Stomach smooth muscle (tissue), 2 donors: ENCODE measurements at regions not wholly inside any gene's neighbourhood (a gene's known extent, or its start where the extent isn't known, plus 50 kb on each side); places are given as distances from the start of the nearest gene placed in this dataset.
A peak's percentile ranks its signal among the peaks of the same experiment; 100 is the strongest.

Experiments used
- H3K27ac ChIP-seq: one replicate; pipeline ENCODE4 v1.7.0; 2013; ENCODE audit warnings: mild to moderate bottlenecking, low read length, inconsistent platforms
- H3K27me3 ChIP-seq, 2 donors: one replicate each; pipeline ENCODE4 v1.7.0; 2013; ENCODE audit warnings: low read length in 2 of 2; ENCODE audit not compliant: insufficient read depth in 2 of 2, control insufficient read depth in 1 of 2
- H3K36me3 ChIP-seq, 2 donors: one replicate each; pipeline ENCODE4 v1.7.0; 2013; ENCODE audit warnings: low read length in 2 of 2; ENCODE audit not compliant: control insufficient read depth in 2 of 2, insufficient read depth in 2 of 2
- H3K4me1 ChIP-seq: one replicate; pipeline ENCODE4 v1.7.0; 2013; ENCODE audit warnings: low read length; ENCODE audit not compliant: control insufficient read depth, insufficient read depth
- H3K4me3 ChIP-seq, 2 donors: one replicate each; pipeline ENCODE4 v1.7.0; 2013; ENCODE audit warnings: low read length in 2 of 2
- H3K9ac ChIP-seq, 2 donors: one replicate each; pipeline ENCODE4 v1.7.0; 2013; ENCODE audit warnings: low read length in 2 of 2, mild to moderate bottlenecking in 1 of 2
- H3K9me3 ChIP-seq, 2 donors: one replicate each; pipeline ENCODE4 v1.7.0; 2013; ENCODE audit warnings: low read length in 2 of 2; ENCODE audit not compliant: control insufficient read depth in 2 of 2
- donor health status: healthy.
- donor health status: Pancreatic carcinoma.

GRCh38 chr9:13689925-13690324, 410.4 kb upstream of the MPDZ start:
- Histone ChIP-seq H3K27me3 (no peaks in the 10 kb centered on the region), H3K27ac (no peak overlapping the region), H3K9ac (no peak overlapping the region), H3K4me1 (peaks cover under 1% of the 10 kb centered on the region), H3K4me3 (no peak overlapping the region), H3K36me3 (no peaks in the 10 kb centered on the region), H3K9me3 (peaks cover 0 to under 1% of the 10 kb centered on the region in 2 donors)

GRCh38 chr9:13688990-13689600, 409.6 kb upstream of the MPDZ start:
- no peaks in the 10 kb centered on the region for H3K9me3 ChIP-seq
- H3K27ac ChIP-seq = no peak overlapping the region
- H3K4me1 ChIP-seq = peaks cover 3% of the 10 kb centered on the region
- H3K4me3 ChIP-seq = peak overlapping the region in 1 of 2 donors; percentile 14
- no peaks in the 10 kb centered on the region for H3K27me3 ChIP-seq
- no peaks in the 10 kb centered on the region for H3K36me3 ChIP-seq
- H3K9ac ChIP-seq = no peak overlapping the region

- no peaks in the 10 kb centered on the region for H3K36me3 ChIP-seq
- H3K9me3 ChIP-seq = no peaks in the 10 kb centered on the region
- no peak overlapping the region for H3K9ac ChIP-seq
- H3K27me3 ChIP-seq = no peaks in the 10 kb centered on the region
- no peak overlapping the region for H3K27ac ChIP-seq
- H3K4me3 ChIP-seq = peak overlapping the region in 1 of 2 donors; percentile 14
- H3K4me1 ChIP-seq = peaks cover 3% of the 10 kb centered on the region
These were observed 408.9 kb upstream of the MPDZ start for GRCh38 chr9:13688223-13688989.

- Histone ChIP-seq H3K27ac (no peak overlapping the region), H3K27me3 (no peaks in the 10 kb centered on the region), H3K9me3 (no peaks in the 10 kb centered on the region), H3K4me1 (peaks cover 3% of the 10 kb centered on the region), H3K4me3 (peak overlapping the region in 1 of 2 donors; percentile 19), H3K9ac (no peak overlapping the region), H3K36me3 (no peaks in the 10 kb centered on the region)
These were observed 405.2 kb upstream of the MPDZ start for GRCh38 chr9:13684656-13685055.

- Histone ChIP-seq H3K27ac (no peak overlapping the region), H3K9ac (no peak overlapping the region), H3K27me3 (no peaks in the 10 kb centered on the region), H3K4me1 (no peaks in the 10 kb centered on the region), H3K9me3 (no peaks in the 10 kb centered on the region), H3K36me3 (no peaks in the 10 kb centered on the region), H3K4me3 (no peak overlapping the region)
These were observed 398.3 kb upstream of the MPDZ start for GRCh38 chr9:13677801-13678200.

GRCh38 chr9:13675638-13676000, 396.1 kb upstream of the MPDZ start:
- Histone ChIP-seq H3K4me1 (no peaks in the 10 kb centered on the region), H3K4me3 (no peak overlapping the region), H3K27ac (no peak overlapping the region), H3K9ac (no peak overlapping the region), H3K9me3 (no peaks in the 10 kb centered on the region), H3K36me3 (no peaks in the 10 kb centered on the region), H3K27me3 (no peaks in the 10 kb centered on the region)

GRCh38 chr9:13674926-13675637, 395.6 kb upstream of the MPDZ start:
- no peak overlapping the region for H3K27ac ChIP-seq
- H3K36me3 ChIP-seq = no peaks in the 10 kb centered on the region
- H3K4me3 ChIP-seq = no peak overlapping the region
- no peak overlapping the region for H3K9ac ChIP-seq
- H3K4me1 ChIP-seq = no peaks in the 10 kb centered on the region
- no peaks in the 10 kb centered on the region for H3K9me3 ChIP-seq
- no peaks in the 10 kb centered on the region for H3K27me3 ChIP-seq

GRCh38 chr9:13673348-13673747, 393.9 kb upstream of the MPDZ start:
- H3K4me1 ChIP-seq = no peaks in the 10 kb centered on the region
- H3K9ac ChIP-seq = no peak overlapping the region
- no peaks in the 10 kb centered on the region for H3K9me3 ChIP-seq
- no peaks in the 10 kb centered on the region for H3K36me3 ChIP-seq
- no peak overlapping the region for H3K4me3 ChIP-seq
- H3K27me3 ChIP-seq = no peaks in the 10 kb centered on the region
- no peak overlapping the region for H3K27ac ChIP-seq

- no peaks in the 10 kb centered on the region for H3K4me1 ChIP-seq
- H3K4me3 ChIP-seq = no peak overlapping the region
- no peak overlapping the region for H3K27ac ChIP-seq
These were observed 386.1 kb upstream of the MPDZ start for GRCh38 chr9:13665418-13666066.

GRCh38 chr9:13661014-13661413, 381.5 kb upstream of the MPDZ start:
- H3K27ac ChIP-seq = no peak overlapping the region
- no peak overlapping the region for H3K9ac ChIP-seq
- no peaks in the 10 kb centered on the region for H3K4me1 ChIP-seq
- H3K9me3 ChIP-seq = no peaks in the 10 kb centered on the region
- H3K27me3 ChIP-seq = no peaks in the 10 kb centered on the region
- H3K36me3 ChIP-seq = no peaks in the 10 kb centered on the region
- no peak overlapping the region for H3K4me3 ChIP-seq

More at GRCh38 chr9:13665418-13666066, 386.1 kb upstream of the MPDZ start:
- Histone ChIP-seq H3K9me3 (no peaks in the 10 kb centered on the region), H3K36me3 (no peaks in the 10 kb centered on the region), H3K9ac (no peak overlapping the region), H3K27me3 (no peaks in the 10 kb centered on the region)
